Small intestine (tissue), 7 donors: ENCODE measurements at regions not wholly inside any gene's neighbourhood (a gene's known extent, or its start where the extent isn't known, plus 50 kb on each side); places are given as distances from the start of the nearest gene placed in this dataset.

Experiments
- DNase-seq, 2 donors: peaks; one replicate each; pipeline versions ENCODE4 v3.0.0 to v3.0.0-alpha.2; 2013
- FAIRE-seq: peaks from 2 replicates; lab custom pipeline; 2012; peaks lifted over from hg19 to GRCh38; lab: Jason Lieb, UNC
- H3K27ac ChIP-seq, 3 donors: one replicate each; pipeline ENCODE4 v1.5.1; 2013; ENCODE audit warnings: low read length in 2 of 3, mild to moderate bottlenecking in 2 of 3, control low read depth in 1 of 3, inconsistent platforms in 1 of 3, low read depth in 1 of 3, moderate library complexity in 1 of 3
- H3K27me3 ChIP-seq, 3 donors: one replicate each; pipeline ENCODE4 v1.6.1; 2013; ENCODE audit warnings: low read length in 3 of 3, inconsistent platforms in 1 of 3; ENCODE audit not compliant: control insufficient read depth in 3 of 3, insufficient read depth in 3 of 3
- H3K36me3 ChIP-seq, 3 donors: one replicate each; pipeline ENCODE4 v1.6.1; 2013; ENCODE audit warnings: low read length in 3 of 3, inconsistent platforms in 1 of 3, low read depth in 1 of 3, mild to moderate bottlenecking in 1 of 3, moderate library complexity in 1 of 3; ENCODE audit not compliant: control insufficient read depth in 3 of 3, insufficient read depth in 2 of 3
- H3K4me1 ChIP-seq, 3 donors: one replicate each; pipeline ENCODE4 v1.6.1; 2013; ENCODE audit warnings: low read length in 2 of 3, inconsistent platforms in 1 of 3, low read depth in 1 of 3, mild to moderate bottlenecking in 1 of 3, moderate library complexity in 1 of 3; ENCODE audit not compliant: control insufficient read depth in 3 of 3, insufficient read depth in 2 of 3
- H3K4me3 ChIP-seq, 3 donors: one replicate each; pipeline ENCODE4 v1.5.1; 2013; ENCODE audit warnings: low read length in 3 of 3, control low read depth in 1 of 3, inconsistent platforms in 1 of 3, low read depth in 1 of 3, mild to moderate bottlenecking in 1 of 3, moderate library complexity in 1 of 3
- H3K9me3 ChIP-seq, 2 donors: one replicate each; pipeline ENCODE4 v1.6.1; 2013; ENCODE audit warnings: low read depth in 1 of 2, low read length in 1 of 2; ENCODE audit not compliant: control insufficient read depth in 2 of 2, insufficient read depth in 1 of 2
- WGBS, 3 donors: extraction: QIAGEN DNeasy Blood & Tissue Kit; methylation state at CpG; one replicate each; pipeline ENCODE4 v1.1.7; 2013; 5-methylcytosine and 5-hydroxymethylcytosine counted together
- donor health status: healthy with polysubstance abuse.
- donor health status: control.
- donor health status: control.
- donor health status: Bipolar disorder and iron deficiency.
- donor health status: healthy.

- H3K4me1 ChIP-seq: peaks cover 0 to 14% (median 0%) of the 10 kb centered on the region in 3 donors
- H3K4me3 ChIP-seq: no peak overlapping the region
- H3K27ac ChIP-seq: no peak overlapping the region
- DNase-seq: no peak
- H3K9me3 ChIP-seq: no peaks in the 10 kb centered on the region
- 87 to 91% (median 90%) methylated on average over 14 of the region's 14 CpGs for WGBS, 3 donors
- no peak for FAIRE-seq
- no peaks in the 10 kb centered on the region for H3K36me3 ChIP-seq
- H3K27me3 ChIP-seq: no peaks in the 10 kb centered on the region
Measured at GRCh38 chr2:20562540-20563225, 88.2 kb downstream of the HS1BP3 start.

GRCh38 chr2:20563251-20563650 is 87.6 kb downstream of the HS1BP3 start:
- no peaks in the 10 kb centered on the region for H3K36me3 ChIP-seq
- H3K9me3 ChIP-seq: no peaks in the 10 kb centered on the region
- DNase-seq: no peak
- WGBS, 3 donors: 74 to 92% (median 83%) methylated on average over 3 of the region's 3 CpGs
- H3K27ac ChIP-seq: no peak overlapping the region
- H3K4me3 ChIP-seq: no peak overlapping the region
- peaks cover 0 to 14% (median 0%) of the 10 kb centered on the region in 3 donors for H3K4me1 ChIP-seq
- H3K27me3 ChIP-seq: no peaks in the 10 kb centered on the region
- FAIRE-seq: no peak

- DNase-seq (no peak), FAIRE-seq (no peak)
- H3K27ac ChIP-seq: no peak overlapping the region
- no peak overlapping the region for H3K4me3 ChIP-seq
- H3K9me3 ChIP-seq: no peaks in the 10 kb centered on the region
- whole genome bisulfite sequencing, 3 donors: 72 to 88% (median 82%) methylated on average over 5 of the region's 5 CpGs
- H3K27me3 ChIP-seq: no peaks in the 10 kb centered on the region
- no peaks in the 10 kb centered on the region for H3K36me3 ChIP-seq
- H3K4me1 ChIP-seq: peaks cover 0 to 14% (median 0%) of the 10 kb centered on the region in 3 donors
Measured at GRCh38 chr2:20563833-20564232, 87.1 kb downstream of the HS1BP3 start.

- Histone ChIP-seq H3K27me3 (no peaks in the 10 kb centered on the region), H3K9me3 (no peaks in the 10 kb centered on the region), H3K4me1 (peaks cover 0 to 23% (median 0%) of the 10 kb centered on the region in 3 donors), H3K27ac (no peak overlapping the region), H3K4me3 (no peak overlapping the region), H3K36me3 (no peaks in the 10 kb centered on the region)
- FAIRE-seq (no peak), DNase-seq (no peak)
- 75 to 78% (median 75%) methylated on average over 7 of the region's 7 CpGs for WGBS, 3 donors
Measured at GRCh38 chr2:20565101-20565622, 85.7 kb downstream of the HS1BP3 start.

- H3K4me3 ChIP-seq: no peak overlapping the region
- no peak for FAIRE-seq
- H3K9me3 ChIP-seq: no peaks in the 10 kb centered on the region
- 64 to 85% (median 84%) methylated on average over 8 of the region's 8 CpGs for WGBS, 3 donors
- H3K27me3 ChIP-seq: no peaks in the 10 kb centered on the region
- DNase-seq: no peak
- H3K36me3 ChIP-seq: no peaks in the 10 kb centered on the region
- H3K27ac ChIP-seq: no peak overlapping the region
- H3K4me1 ChIP-seq: peaks cover 0 to 29% (median 0%) of the 10 kb centered on the region in 3 donors
Measured at GRCh38 chr2:20565623-20566236, 85.2 kb downstream of the HS1BP3 start.

DNA sequence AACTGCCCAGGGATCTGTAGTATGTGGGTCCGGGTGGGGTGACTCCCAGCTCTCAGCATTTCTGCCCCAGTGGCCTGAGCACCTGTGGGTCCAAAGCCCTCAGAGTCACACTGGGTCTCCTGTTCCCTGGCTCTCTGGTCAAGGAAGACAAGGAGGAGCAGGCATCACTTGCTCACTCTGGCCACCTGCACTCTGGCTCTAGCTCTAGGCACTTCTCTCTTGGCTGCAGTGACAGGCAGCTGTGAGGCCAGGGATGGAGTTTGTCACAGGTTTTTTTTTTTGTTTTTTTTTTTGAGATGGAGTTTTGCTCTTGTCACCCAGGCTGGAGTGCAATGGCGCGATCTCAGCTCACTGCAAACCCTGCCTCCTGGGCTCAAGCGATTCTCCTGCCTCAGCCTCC is 84.6 kb downstream of the HS1BP3 start:
- Histone ChIP-seq H3K27me3 (no peaks in the 10 kb centered on the region), H3K36me3 (no peaks in the 10 kb centered on the region), H3K4me1 (peaks cover 0 to 30% (median under 1%) of the 10 kb centered on the region in 3 donors), H3K9me3 (no peaks in the 10 kb centered on the region), H3K27ac (no peak overlapping the region), H3K4me3 (no peak overlapping the region)
- WGBS, 3 donors: 89 to 95% (median 90%) methylated on average over 4 of the region's 4 CpGs
- DNase-seq: no peak
- no peak for FAIRE-seq

GRCh38 chr2:20567159-20567925 is 83.6 kb downstream of the HS1BP3 start:
- no peak for DNase-seq
- no peak overlapping the region for H3K27ac ChIP-seq

More at GRCh38 chr2:20567159-20567925, 83.6 kb downstream of the HS1BP3 start:
- Histone ChIP-seq H3K9me3 (no peaks in the 10 kb centered on the region), H3K36me3 (no peaks in the 10 kb centered on the region), H3K4me3 (no peak overlapping the region), H3K4me1 (peaks cover 3 to 35% (median 3%) of the 10 kb centered on the region in 3 donors), H3K27me3 (no peaks in the 10 kb centered on the region)
- no peak for FAIRE-seq
- 86 to 89% (median 87%) methylated on average over 12 of the region's 12 CpGs for WGBS, 3 donors
